T-helper 2 cell treated with Interferon-gamma antibody and Interleukin-4, amounts not matched to agents 5 μg/mL and 100 μg/mL, for 36 hours (primary cell): ENCODE measurements at regions not wholly inside any gene's neighbourhood (a gene's known extent, or its start where the extent isn't known, plus 50 kb on each side); places are given as distances from the start of the nearest gene placed in this dataset.

Source experiments
- DNase-seq: peaks from one replicate; pipeline ENCODE4 v3.0.0; 2021; ENCODE audit warnings: low spot score
- H3K27ac Mint-ChIP-seq: one replicate; pipeline ENCODE4 v1.8.0; 2021; ENCODE audit warnings: mild to moderate bottlenecking, mixed read lengths
- H3K27me3 Mint-ChIP-seq: one replicate; pipeline ENCODE4 v1.8.0; 2021; ENCODE audit warnings: low read depth, mixed read lengths
- H3K36me3 Mint-ChIP-seq: one replicate; pipeline ENCODE4 v1.8.0; 2021; ENCODE audit warnings: low read depth, mixed read lengths
- H3K4me1 Mint-ChIP-seq: one replicate; pipeline ENCODE4 v1.8.0; 2021; ENCODE audit warnings: low read depth, mixed read lengths
- H3K4me3 Mint-ChIP-seq: one replicate; pipeline ENCODE4 v1.8.0; 2022; ENCODE audit warnings: mild to moderate bottlenecking, moderate library complexity, mixed read lengths
- H3K9me3 Mint-ChIP-seq: one replicate; pipeline ENCODE4 v1.8.0; 2021; ENCODE audit warnings: mixed read lengths

GRCh38 chr6:151671195-151671594, 136.3 kb upstream of the ESR1 start:
- H3K4me3 Mint-ChIP-seq = no peak overlapping the region
- no peak overlapping the region for H3K27ac Mint-ChIP-seq
- DNase-seq = no peak
- peaks cover 2% of the 10 kb centered on the region for H3K4me1 Mint-ChIP-seq
- H3K27me3 Mint-ChIP-seq = peaks cover 7% of the 10 kb centered on the region
- no peaks in the 10 kb centered on the region for H3K36me3 Mint-ChIP-seq
- no peaks in the 10 kb centered on the region for H3K9me3 Mint-ChIP-seq

DNA sequence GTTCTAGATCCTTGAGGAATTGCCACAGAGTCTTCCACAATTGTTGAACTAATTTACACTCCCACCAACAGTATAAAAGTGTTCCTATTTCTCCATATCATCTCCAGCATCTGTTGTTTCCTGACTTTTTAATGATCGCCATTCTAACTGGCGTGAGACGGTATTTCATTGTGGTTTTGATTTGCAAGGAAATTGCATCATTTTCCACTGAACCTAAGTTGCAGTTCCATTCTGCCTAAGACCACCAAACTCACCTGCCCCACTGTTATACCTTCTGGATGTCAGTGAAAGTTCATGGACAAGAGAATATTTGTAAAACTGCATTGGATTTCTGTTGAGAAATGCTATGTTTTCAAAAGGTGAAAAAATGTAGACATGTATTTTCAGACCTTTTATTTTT, 132.9 kb upstream of the ESR1 start:
- H3K27me3 Mint-ChIP-seq = peaks cover 6% of the 10 kb centered on the region
- no peak for DNase-seq
- H3K9me3 Mint-ChIP-seq = no peaks in the 10 kb centered on the region
- H3K4me1 Mint-ChIP-seq = peaks cover 4% of the 10 kb centered on the region
- H3K4me3 Mint-ChIP-seq = no peak overlapping the region
- H3K36me3 Mint-ChIP-seq = no peaks in the 10 kb centered on the region
- H3K27ac Mint-ChIP-seq = no peak overlapping the region

DNA sequence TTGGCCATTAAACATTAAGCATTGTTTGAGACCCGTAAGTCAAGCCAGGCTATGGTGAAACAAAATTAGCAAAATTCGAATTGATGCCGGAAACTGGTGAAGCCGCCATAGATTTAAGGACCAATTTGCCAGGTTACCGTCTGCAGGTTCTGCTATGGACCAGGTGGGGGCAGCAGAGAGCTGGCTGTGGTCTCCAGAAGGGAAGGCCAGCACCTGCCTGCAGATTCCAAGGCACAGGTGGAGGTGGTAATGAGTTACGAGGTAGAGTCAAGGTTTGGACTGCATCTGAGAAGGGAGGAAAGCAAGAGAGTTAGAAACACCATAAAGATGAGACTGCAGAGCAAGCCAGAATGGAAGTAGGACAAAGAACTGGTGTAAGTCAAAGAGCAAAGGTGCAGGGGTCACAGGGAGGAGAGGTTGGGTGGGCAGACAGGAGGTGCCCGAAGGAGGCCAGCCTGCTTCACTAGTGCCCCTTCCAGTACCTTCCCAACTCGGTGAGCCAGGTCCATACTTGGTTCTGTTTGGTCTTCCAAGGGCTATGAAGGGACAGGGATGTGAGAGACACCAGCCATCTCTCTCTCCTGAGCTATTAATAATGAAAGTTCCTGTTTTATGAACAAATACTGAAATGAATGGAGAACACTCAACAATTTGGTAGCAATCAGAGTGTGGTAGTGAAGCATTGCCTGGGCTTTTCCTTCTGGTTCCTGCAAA, 131.6 kb upstream of the ESR1 start:
- Mint-ChIP-seq H3K4me3 (no peak overlapping the region), H3K9me3 (no peaks in the 10 kb centered on the region), H3K27me3 (peaks cover 6% of the 10 kb centered on the region), H3K4me1 (peaks cover 4% of the 10 kb centered on the region), H3K27ac (no peak overlapping the region), H3K36me3 (no peaks in the 10 kb centered on the region)
- peak; percentile 19 for DNase-seq

DNA sequence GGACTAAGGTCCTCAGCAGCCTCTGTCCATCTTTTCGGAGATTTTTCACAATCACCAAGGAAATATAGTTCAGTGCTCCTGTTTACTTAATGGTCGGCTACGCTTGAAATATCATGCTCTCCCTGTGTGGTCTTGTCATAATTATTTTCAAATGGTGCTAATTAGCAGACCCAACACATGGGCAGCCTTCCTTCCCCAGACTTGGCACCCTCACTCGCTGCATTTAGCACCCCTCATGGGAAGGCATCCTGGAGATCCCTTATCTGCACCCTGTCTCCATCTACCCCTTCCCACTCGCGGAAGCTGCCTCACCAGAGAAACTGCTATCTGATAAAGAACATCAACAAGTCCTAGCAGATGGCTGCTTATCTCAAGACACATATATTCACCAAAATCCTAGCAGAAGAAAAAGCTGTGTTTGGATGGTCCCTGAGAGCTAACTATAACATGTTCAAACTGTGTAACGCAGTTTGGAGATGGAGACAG, 131.0 kb upstream of the ESR1 start:
- Mint-ChIP-seq H3K36me3 (no peaks in the 10 kb centered on the region), H3K9me3 (no peaks in the 10 kb centered on the region), H3K4me1 (peaks cover 4% of the 10 kb centered on the region), H3K4me3 (no peak overlapping the region), H3K27ac (no peak overlapping the region), H3K27me3 (peaks cover 6% of the 10 kb centered on the region)
- DNase-seq = no peak

- Mint-ChIP-seq H3K36me3 (no peaks in the 10 kb centered on the region), H3K4me3 (no peak overlapping the region)
Observed at GRCh38 chr6:151677404-151677803, 130.1 kb upstream of the ESR1 start.

GRCh38 chr6:151679081-151679480, 128.4 kb upstream of the ESR1 start:
- Mint-ChIP-seq H3K27ac (no peak overlapping the region), H3K9me3 (no peaks in the 10 kb centered on the region), H3K36me3 (no peaks in the 10 kb centered on the region), H3K4me1 (peaks cover 4% of the 10 kb centered on the region), H3K4me3 (no peak overlapping the region), H3K27me3 (peaks cover 16% of the 10 kb centered on the region)
- DNase-seq = no peak

More at GRCh38 chr6:151677404-151677803, 130.1 kb upstream of the ESR1 start:
- peaks cover 9% of the 10 kb centered on the region for H3K27me3 Mint-ChIP-seq
- H3K4me1 Mint-ChIP-seq = peaks cover 4% of the 10 kb centered on the region
- no peak for DNase-seq
- H3K9me3 Mint-ChIP-seq = no peaks in the 10 kb centered on the region
- no peak overlapping the region for H3K27ac Mint-ChIP-seq

DNA sequence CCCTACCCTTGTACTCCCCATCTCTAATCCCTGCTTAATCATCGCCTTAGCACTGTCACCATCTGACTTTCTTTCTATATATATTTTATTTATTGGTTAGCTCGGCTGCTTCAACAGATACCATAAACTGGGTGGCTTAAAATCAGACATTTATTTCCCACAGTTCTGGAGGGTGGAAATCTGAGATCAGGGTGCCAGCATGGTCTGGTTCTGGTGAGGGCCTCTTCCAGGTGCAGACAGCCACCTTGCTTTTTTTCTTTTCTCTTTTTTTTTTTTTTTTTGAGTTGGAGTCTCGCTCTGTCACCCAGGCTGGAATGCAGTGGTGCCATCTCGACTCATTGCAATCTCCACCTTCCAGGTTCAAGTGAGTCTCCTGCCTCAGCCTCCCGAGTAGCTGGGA, 127.5 kb upstream of the ESR1 start:
- H3K27ac Mint-ChIP-seq = no peak overlapping the region
- peaks cover 17% of the 10 kb centered on the region for H3K27me3 Mint-ChIP-seq
- peaks cover 4% of the 10 kb centered on the region for H3K4me1 Mint-ChIP-seq
- H3K36me3 Mint-ChIP-seq = no peaks in the 10 kb centered on the region
- DNase-seq = no peak
- H3K4me3 Mint-ChIP-seq = no peak overlapping the region
- H3K9me3 Mint-ChIP-seq = no peaks in the 10 kb centered on the region

DNA sequence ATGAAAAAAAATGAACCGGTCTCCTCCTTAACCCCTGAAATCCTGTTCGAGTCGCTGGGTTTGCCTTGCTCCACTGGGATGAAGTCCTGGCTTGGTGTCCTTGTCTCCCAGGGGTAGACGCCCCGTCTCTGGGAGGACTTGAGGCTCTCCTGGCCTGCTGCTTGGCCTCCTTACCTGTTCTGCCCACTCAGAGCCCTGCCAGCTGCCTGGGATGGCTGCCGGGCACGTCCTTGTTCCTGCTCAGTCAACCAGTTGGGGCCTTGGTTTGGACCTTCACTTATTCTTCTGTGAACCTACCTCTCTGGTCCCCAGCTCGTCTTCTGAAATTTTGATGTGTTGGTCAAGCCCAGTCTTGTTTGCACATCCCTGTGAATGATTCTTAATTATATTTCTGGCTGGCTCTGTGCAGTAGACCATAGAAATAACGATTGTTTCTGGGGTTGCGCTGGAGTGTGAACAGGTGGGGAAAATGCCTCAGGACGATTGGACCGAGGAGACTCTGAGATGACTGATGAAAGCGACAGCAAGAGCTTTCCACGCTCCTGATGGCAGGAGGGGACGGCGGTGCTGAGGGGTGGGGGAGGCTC, 126.5 kb upstream of the ESR1 start:
- no peak for DNase-seq
- Mint-ChIP-seq H3K4me3 (no peak overlapping the region), H3K27ac (no peak overlapping the region), H3K9me3 (no peaks in the 10 kb centered on the region), H3K4me1 (peaks cover 2% of the 10 kb centered on the region), H3K36me3 (no peaks in the 10 kb centered on the region), H3K27me3 (peaks cover 14% of the 10 kb centered on the region)

- peaks cover 14% of the 10 kb centered on the region for H3K27me3 Mint-ChIP-seq
- H3K27ac Mint-ChIP-seq = no peak overlapping the region
- no peak for DNase-seq
- no peaks in the 10 kb centered on the region for H3K36me3 Mint-ChIP-seq
- H3K4me3 Mint-ChIP-seq = no peak overlapping the region
- H3K9me3 Mint-ChIP-seq = no peaks in the 10 kb centered on the region
- peaks cover 2% of the 10 kb centered on the region for H3K4me1 Mint-ChIP-seq
Observed at GRCh38 chr6:151681433-151682059, 125.9 kb upstream of the ESR1 start.

DNA sequence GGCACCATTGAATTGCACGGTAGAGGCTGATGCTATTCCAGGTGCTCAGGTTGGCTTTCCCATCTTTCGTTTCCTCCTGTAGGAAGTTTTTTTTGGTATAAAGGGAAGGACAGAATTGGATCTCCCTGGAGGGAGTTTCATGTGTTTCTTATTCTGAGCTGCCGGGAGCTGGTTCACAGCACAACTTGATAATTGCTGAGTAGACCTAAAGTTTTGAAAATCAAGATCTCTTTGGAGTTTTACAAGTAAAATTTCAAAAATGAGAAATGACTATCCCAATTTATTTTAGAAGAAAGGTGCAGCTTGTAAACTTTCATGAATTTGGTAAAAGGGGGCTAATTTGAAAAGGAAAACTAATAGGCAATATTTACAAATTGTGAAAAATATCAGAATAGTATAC, 125.2 kb upstream of the ESR1 start:
- Mint-ChIP-seq H3K4me1 (peaks cover 2% of the 10 kb centered on the region), H3K4me3 (no peak overlapping the region), H3K9me3 (no peaks in the 10 kb centered on the region), H3K27ac (no peak overlapping the region), H3K36me3 (no peaks in the 10 kb centered on the region), H3K27me3 (peaks cover 17% of the 10 kb centered on the region)
- DNase-seq = no peak

GRCh38 chr6:151682922-151683321, 124.6 kb upstream of the ESR1 start:
- no peak for DNase-seq
- H3K4me3 Mint-ChIP-seq = no peak overlapping the region
- peaks cover 2% of the 10 kb centered on the region for H3K4me1 Mint-ChIP-seq
- peaks cover 17% of the 10 kb centered on the region for H3K27me3 Mint-ChIP-seq
- H3K9me3 Mint-ChIP-seq = no peaks in the 10 kb centered on the region
- no peak overlapping the region for H3K27ac Mint-ChIP-seq
- no peaks in the 10 kb centered on the region for H3K36me3 Mint-ChIP-seq

GRCh38 chr6:151683381-151683780, 124.1 kb upstream of the ESR1 start:
- Mint-ChIP-seq H3K36me3 (no peaks in the 10 kb centered on the region), H3K9me3 (no peaks in the 10 kb centered on the region), H3K4me1 (peaks cover 2% of the 10 kb centered on the region), H3K27me3 (peaks cover 19% of the 10 kb centered on the region), H3K27ac (no peak overlapping the region), H3K4me3 (no peak overlapping the region)
- no peak for DNase-seq

DNA sequence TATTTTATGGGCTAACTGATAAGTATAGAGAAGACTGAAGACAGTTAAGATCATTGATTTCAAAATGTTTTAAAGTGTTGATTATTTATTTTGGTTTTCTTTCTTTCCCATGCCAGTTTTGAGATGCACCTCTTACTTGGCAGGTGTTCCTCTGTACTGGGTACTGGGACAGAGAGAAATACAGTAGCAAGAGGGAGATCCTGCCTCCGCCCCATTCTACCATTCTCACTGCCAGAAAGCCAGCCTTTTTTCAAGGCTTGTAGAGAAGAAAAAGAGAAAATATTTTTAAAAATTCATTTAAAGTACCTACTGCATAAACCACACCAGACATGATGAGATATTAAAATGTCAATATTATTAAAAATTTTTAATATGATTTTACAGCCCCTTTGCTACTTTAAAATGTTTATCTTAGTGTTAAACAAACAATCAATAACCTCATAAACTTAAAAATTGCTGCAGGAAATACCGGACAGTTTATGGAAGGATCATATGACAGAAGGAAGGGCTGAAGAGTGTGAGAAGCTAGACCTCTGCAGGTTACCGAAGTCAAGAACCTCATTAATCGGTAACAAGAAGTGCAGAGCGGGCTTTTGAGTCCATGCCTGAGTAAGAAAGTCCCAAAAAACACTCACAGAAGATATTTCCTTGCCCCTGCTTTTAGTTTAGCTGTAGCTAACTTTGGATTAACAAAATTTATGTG, 117.8 kb upstream of the ESR1 start:
- peaks cover 10% of the 10 kb centered on the region for H3K27me3 Mint-ChIP-seq
- DNase-seq = no peak

GRCh38 chr6:151690303-151690702, 117.2 kb upstream of the ESR1 start:
- no peak overlapping the region for H3K27ac Mint-ChIP-seq
- H3K4me1 Mint-ChIP-seq = peaks cover 17% of the 10 kb centered on the region
- H3K36me3 Mint-ChIP-seq = no peaks in the 10 kb centered on the region
- no peaks in the 10 kb centered on the region for H3K9me3 Mint-ChIP-seq
- no peak for DNase-seq
- H3K27me3 Mint-ChIP-seq = peaks cover 10% of the 10 kb centered on the region
- H3K4me3 Mint-ChIP-seq = peak overlapping the region; percentile 75

More for the DNA sequence above, 117.8 kb upstream of the ESR1 start:
- no peaks in the 10 kb centered on the region for H3K9me3 Mint-ChIP-seq
- H3K4me1 Mint-ChIP-seq = peaks cover 17% of the 10 kb centered on the region
- H3K4me3 Mint-ChIP-seq = peak overlapping the region; percentile 75
- H3K27ac Mint-ChIP-seq = no peak overlapping the region
- H3K36me3 Mint-ChIP-seq = no peaks in the 10 kb centered on the region
